M059J (cell line): ENCODE measurements at regions not wholly inside any gene's neighbourhood (a gene's known extent, or its start where the extent isn't known, plus 50 kb on each side); places are given as distances from the start of the nearest gene placed in this dataset.
A peak's percentile ranks its signal among the peaks of the same experiment; 100 is the strongest.

Source experiments
- DNase-seq: peaks from one replicate; pipeline ENCODE4 v3.0.0-alpha.2; 2012; ENCODE audit warnings: low read depth

DNA sequence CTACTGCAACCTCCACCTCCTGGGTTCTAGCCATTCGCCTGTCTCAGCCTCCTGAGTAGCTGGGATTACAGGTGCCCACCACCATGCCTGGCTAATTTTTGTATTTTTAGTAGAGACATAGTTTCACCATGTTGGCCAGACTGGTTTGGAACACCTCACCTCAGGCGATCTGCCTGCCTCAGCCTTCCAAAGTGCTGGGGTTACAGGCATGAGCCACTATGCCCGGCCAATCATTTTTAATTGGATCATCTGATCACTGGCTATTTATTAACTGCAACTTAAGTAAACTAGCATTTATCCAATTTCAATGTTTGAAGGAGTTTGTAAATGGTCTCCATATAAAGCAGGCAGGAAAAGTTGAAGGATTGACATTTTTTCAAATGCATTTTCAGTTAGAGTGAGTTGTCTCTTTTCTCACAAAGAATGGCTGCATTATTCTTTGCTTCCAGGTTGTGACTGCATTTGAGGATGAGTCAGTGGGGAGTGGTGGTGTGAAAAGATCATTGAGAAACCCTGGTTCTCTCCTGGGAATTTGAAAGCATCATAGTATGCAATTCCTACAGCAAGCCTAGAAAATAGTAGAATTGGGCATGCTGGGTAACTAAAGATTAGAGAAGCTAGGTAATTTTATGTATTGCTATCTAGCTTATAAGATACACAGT, 431.1 kb upstream of the ZEB2 start:
- DNase-seq, result peak; percentile 65

DNA sequence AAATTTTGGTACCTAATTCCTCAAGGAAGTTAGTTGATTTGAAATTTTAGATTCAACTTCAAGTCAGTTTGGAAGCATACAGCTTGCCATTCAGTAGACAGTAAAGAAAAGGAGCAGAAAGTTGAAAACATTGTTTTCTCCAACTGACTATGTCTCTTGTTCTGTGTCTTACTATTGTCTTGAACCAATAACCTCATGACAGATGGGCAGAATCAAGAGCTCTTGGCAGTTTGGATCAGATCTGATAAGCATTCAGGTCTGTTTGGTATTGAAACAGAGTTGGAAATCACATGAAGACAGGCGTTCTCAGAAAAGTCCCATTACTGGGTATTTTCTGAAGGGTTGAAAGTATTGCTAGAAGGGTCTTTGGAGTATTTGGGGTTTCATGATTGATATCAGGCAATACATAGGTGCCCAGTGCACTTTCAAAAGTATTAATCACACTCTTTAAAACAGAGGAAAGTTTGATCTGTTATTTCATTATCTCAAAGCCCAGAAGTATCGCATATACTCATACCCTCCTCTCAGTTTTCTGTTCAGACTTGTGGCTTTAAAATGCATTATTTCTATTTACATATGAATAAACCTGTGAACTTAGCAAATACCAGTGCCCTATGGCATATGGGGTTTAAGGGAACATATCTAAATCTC, 428.4 kb upstream of the ZEB2 start:
- DNase-seq, result no peak

DNA sequence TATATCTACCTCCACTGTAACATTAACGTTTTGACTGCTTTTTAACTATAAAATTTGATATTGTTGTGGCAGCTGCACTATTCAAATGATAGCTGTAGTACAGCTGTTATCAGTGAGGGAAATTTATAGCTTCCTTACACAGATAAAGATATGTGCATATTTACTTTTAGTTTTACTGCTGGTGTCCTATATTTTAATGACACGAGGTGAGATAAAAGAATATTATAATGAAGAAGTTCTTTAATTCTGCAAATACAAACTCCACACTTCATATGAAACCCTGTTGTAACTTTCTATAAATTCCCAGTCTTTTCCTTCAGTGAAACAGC, 427.8 kb upstream of the ZEB2 start:
- no peak for DNase-seq

DNA sequence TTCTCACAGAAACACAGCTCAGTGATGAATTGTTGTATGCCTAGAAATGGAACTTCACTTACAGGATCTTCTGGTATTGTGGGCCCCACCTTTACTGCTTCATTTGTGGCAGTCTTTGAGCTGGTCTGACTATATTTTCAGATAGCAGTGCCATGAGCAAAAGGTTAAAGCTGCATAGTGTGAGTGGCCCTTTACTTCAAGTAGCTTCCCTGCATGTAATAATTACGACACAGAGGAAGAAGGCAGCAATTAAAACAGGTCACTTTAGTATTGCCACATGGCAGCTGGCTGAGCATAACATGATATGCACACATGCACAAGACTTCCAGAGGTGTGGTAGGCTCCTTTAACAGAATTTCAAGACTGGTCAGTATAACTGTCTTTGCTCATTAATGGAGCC, 426.3 kb upstream of the ZEB2 start:
- DNase-seq, result no peak

DNA sequence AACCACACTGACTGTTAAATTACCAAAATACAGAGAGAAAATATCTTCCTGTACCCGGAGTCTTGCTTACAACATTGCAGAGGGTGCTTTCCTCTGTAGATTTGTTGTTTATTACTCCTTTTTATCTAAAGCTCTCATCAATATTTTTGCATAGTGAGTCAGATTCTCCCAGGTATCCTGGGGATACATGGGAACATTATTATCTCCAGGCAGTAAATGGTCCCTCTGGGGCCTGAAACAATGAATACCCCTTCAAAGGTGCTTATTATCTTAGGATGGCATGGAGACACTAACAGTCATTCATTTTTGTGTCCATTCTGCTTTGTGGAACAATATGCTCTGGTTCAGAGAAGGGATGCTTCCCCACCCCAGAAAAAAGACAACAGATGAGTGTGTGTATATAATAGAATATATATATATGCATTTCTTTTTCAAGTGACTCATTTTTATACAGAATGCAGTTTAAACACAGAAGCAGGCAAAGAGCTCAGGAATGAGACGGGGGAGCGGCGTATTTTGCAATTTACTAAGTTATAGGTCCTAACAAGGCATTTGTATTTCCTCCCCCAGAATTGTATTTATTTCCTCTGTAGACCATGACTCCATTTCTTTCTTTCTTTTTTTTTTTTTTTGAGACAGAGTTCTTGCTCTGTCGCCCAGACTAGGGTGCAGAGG, 424.8 kb upstream of the ZEB2 start:
- peak; percentile 56 for DNase-seq

DNA sequence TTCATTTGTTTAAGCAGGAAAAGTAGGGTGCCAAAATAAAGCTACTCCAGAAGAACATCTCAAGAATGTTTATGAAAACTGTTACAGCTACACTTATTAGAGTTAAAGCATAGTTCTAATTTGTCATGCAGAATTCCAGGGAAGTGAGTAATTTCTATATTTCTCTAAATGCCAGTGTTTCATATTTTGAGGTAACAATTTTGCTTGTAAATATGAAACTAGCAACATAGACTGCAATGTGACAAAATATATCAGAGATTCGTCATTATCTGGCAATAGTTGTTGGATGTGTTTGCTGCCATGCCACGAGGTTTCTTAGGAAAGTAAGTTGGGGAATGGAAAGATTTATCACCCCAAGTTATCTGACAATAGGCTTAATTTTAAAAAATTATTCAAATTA, 424.1 kb upstream of the ZEB2 start:
- DNase-seq, result peak; percentile 41

DNA sequence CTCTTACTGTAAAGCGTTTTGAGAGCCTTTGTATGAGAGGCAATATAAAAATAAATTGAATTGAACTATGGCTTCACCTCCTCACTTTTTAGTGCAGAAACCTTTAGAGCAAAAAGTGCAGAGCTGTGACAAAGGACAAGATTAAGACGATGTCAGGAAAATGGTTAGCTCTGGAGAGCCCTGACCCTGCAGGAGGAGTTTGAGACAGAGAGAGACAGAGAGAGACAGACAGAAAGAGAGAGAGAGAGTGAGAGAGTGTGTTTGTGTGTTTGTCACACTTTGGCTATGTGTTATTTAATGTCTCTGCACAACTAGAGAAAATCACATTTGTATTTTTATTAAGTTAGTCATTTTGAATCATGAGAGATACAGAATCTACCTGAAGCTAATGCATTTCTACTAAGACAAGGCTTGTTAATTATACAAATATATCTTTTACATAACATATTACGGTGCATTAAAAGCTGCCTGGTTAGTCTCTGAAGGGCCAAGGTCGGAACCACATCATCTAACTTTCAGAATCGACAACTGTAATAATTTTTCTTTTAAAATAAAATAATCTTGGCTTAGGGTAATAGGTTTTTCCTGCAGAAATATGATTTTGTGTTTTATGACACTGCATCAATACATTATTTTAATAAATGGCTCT, 423.5 kb upstream of the ZEB2 start:
- DNase-seq, result no peak

DNA sequence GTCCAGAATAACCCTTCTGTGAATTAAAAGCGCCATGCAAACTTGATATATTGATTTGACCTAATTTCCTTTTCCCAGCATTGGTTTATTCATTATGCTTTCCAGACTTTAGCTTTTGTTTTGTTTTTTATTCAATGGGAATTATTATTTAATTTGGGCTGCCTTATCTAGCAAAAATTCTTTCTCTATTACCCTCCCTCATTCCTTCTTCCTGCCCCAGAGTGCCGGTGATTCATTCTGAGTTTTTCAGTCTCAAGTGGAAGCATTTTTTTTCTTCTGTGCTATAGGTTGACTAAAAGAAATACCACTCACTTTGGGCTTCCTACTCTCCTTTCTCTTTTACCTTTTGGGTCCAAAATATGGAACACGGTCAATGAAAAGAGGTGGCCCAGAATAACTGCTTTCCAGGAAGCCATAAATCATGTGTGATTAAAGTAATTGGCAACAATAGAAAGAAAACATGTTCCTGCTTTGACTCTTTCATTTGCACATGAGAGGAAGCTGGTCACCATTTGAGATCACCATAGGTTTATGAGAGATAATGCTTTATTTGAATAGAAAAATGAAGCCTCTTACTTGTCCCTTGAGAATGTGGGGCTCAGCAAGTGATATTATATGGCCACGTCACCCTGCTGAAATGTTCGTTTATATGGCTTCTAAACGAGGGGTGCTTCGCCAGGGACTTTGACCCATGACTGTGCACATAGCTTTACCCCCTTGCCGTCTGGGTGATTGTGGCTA, 422.8 kb upstream of the ZEB2 start:
- peak; percentile 53 for DNase-seq

DNA sequence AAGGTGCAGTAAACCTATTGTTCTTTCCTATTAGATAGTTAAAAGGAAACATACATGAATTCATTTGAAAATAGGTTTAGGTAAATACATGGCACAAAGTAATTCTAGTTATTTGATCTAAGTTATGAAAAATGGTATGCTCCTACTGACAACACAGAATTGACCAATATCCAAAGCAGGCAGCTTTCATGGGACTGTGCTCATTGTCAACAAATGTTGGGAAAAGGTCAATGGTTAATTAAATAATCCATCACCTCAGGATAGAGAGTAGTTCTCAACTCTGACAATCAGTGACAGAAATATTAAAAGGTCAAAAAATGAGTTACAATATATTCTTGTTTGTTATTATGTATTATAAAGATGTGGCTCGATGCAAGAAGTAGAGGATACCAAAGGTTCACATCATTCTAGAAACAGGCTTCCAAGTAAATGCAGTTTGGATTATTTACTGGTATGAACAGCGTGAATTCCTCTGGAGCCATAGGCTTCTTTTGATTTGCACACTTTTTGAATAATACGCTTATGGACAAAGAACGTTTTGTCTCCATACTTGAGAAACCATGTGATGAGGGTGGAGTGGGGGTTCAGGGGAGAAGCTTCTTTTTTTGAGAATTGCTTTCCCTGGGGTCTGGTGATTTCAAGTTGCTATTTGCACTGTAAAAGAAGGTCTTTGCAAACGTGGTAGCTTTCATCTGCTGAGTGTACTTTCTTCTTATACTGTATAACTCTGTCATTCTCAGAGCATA, 422.0 kb upstream of the ZEB2 start:
- DNase-seq, result no peak

DNA sequence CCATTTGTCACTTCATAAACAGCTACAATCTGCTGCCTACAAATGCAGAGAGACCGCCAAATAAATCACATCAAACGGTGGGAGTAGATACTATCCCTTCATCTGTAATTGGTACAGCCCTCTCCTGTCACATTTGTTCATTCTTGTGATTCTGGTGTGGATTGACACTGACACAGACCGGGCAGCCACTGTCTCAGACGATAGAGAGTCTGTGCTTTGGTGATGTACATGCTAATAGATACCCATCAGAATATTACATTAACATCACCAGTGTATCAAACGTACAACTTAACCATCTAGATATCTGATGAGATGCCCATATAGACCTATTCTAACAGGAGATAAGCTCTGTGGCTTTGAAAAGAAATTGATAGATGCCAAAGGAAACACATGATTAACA, 419.7 kb upstream of the ZEB2 start:
- DNase-seq, result no peak

DNA sequence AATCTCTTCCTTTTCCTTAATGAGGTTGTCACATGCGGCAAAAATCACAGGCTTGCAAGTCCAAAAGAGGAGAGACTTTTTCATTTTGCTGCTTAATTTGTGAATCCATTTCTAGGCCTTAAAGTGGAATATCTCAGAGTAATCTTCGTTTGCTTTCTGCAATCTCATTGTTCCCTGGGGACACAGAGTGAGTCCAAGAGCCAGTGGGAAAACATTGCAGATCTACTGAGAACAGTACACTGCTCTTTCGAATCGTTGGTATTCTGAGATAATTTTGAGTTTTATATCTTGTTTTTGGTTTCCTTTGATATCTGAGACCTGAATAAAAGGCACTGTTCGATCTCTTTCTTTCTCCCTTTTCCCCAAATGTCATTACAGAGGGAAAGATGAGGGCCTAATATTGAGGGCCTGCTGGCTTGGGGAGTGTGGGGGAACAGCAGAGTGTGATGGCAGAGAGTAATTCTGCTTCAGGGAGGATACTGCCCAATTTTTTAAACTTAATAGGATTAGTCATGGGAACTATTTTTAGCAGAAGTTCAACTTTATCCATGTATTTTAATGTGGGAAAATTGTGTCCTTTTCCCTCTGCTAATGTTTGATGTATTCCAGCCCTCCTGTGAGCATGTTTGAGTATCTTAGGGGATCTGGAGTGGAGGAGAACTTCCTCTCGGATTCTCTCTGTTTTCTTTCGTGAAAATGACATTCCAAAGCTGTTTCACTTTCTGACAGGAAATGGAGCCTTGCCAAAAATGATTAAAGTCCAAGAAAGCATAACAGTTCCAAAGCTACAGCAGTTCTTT, 418.2 kb upstream of the ZEB2 start:
- peak; percentile 78 for DNase-seq

DNA sequence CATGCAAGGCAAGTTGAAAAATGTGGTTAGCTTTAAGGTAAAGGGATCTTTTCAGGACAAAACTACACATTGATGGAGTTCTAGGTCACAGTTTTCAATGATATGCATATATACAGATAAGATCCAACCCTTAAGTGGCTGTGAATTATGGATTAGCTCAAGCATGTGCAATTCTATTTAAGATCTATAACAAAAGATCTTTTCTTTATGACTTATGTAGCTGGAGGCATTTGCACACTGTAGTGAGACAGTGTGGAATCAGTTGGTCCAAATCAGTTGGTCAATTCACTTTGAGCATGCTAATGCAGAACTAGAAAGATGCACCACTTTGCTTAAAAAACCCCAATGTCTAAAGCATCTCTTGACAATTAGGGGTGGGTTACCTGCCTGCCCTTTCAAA, 417.1 kb upstream of the ZEB2 start:
- no peak for DNase-seq

DNA sequence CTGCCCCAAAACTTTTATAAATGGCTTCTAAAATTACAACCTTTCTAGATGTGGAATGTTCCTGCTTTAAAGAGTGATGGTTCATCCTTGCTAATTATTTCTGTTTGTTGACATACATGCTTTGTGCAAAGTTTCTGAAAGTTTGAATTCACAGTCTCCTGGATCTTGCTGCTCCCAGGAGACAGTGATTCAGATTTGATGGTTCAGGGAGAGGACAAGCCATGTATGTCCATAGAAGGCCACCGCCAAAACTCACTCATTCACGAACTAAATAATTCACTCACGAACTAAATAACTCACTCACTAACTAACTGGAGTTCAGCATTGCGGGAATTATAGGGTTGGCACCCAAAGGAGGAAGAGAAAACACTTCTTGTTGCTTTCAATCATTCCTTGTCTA, 416.5 kb upstream of the ZEB2 start:
- no peak for DNase-seq

DNA sequence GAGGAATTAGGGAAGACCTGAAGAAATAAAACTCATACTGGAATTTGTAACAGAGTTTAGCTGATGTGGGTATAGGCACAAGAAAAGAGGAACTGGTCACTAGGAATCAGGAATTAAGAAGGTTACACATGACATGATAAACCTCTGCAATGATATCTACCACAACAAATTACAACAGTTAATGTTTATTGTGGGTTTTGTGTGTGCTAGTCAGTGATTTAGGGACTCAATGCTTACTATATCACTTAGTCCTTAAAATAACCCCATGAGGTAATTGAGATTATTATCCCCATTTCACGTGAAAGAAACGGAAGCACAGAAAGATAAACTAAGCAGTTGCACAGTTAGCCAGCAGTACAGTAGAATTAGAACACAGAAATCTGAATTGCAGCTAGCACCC, 415.8 kb upstream of the ZEB2 start:
- no peak for DNase-seq

DNA sequence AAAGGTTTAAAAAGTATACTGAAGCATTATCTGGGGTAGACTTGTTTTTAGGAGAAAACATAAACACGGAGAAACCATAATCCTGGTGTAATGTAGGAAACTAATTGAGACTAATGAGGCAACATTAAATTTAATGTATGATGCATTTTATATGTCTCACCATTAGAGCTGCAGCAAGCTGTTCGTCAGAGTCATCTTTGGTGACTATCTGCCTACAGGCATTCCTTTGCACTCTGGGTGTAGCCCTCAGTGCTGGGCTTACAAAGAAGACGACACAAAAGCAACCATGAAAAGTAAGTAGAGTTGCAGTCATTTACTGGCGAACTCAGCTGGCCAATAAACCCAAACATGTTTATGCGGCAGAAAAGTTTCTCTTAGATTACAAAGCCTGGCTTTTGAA, 415.3 kb upstream of the ZEB2 start:
- DNase-seq, result no peak

DNA sequence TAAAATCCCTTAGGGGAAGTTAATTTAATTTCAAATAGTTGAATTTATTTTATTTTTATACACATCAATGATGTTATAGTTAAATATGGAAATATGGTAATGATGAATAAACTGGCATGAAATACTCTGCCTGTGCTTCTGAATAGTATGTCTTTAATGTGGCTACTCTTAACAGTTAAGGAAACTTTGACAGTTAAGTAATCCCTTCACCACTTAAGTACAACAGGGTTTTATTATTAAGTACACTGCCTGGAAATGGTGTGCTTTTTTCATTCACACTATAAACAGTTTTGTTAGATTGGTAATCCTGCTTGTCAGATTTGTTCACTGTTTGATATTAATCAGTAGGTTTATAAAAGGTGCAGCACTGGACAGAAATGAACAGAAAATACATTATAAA, 412.0 kb upstream of the ZEB2 start:
- DNase-seq, result no peak

DNA sequence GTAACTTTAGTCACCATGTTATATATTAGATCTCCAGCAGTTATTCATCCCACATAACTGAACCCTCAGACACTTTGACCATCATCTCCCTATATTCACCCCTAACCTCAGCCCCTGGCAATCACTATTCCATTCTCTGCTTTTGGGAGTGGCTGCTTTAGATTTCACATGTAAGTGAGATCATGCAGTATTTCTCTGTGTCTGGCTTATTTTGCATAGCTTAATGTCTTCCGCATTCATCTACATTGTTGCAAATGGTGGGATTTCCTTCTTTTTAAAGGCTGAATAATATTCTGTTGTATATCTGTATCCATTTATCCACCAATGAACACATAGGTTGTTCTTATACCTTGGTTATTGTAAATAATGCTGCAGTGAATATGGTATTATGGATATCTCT, 411.6 kb upstream of the ZEB2 start:
- DNase-seq, result no peak

DNA sequence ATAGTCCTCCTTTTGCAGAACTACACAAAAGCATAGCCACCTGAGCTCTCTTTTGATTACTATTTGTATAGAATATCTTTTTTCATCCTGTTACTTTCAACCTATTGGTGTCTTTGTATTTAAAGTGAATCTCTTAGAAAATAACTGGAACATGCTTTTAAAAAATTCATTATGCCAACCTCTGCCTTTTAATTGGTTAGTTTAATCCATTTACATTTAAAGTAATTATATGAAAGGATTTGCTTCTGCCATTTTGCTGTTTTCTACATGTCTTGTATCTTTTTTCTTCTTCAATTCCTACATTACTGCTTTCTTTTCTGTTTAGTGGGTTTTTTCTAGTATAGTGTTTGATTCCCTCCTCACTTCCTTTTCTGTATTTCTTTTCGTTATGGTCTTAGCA, 407.5 kb upstream of the ZEB2 start:
- DNase-seq, result no peak

DNA sequence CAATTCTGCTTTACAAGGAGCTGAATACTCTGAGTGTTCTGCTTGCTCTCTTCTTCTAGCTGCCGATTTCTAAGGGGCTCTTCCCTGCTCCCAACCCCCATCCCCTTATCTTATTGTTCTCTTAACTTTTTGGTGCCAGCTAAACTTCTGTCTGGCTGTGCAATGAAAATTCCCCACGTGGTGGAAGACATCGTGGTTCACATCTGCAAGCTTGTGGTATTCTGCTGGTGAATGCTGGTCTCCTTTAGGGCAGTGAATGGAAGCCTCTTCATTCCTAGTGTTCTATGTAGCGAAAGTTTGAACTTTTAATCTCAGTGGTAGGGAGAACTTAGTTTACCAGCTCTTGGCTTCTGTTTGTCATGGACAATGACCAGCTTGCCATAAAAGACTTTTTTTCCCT, 406.0 kb upstream of the ZEB2 start:
- no peak for DNase-seq

DNA sequence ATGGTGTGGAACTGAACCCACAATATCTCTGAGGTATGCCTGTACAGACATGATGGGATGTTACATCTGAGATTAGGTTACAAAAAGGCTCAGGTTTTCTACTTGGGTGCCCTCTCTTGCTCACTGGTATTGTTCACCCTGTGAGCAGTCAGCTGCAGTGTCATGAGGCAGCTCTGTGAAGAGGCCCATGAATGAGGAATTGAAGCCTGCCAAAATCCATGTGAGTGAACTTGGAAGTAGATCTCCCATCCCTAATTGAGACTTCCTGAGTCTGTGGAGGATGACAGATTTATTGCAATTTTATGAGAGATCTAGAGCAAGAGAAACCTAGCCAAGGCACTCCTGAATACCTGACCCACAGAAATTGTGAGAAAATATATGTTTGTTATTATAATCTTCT, 404.9 kb upstream of the ZEB2 start:
- peak; percentile 38 for DNase-seq

DNA sequence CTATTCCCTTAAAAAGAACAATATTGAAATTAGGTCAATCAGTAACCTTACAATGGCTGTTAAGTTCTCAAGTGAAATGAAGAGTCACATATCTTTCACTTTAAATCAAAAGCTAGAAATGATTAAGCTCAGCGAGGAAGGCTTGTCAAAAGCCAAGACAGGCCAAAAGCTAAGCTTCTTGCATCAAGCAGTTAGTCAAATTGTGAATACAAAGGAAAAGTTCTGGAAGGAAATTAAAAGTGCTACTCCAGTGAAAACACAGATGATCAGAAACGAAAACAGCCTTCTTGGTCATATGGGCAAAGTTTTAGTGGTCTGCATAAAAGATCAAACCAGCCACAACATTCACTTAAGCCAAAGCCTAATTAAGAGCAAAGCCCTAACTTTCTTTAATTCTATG, 402.6 kb upstream of the ZEB2 start:
- no peak for DNase-seq
